Breast epithelium (tissue), 3 donors: ENCODE measurements at regions not wholly inside any gene's neighbourhood (a gene's known extent, or its start where the extent isn't known, plus 50 kb on each side); places are given as distances from the start of the nearest gene placed in this dataset.

Experiments
- CTCF ChIP-seq, 3 donors: fragments of 450-650 bp; IDR thresholded peaks; one replicate each; pipeline ENCODE4 v1.5.1; 2016 to 2017; ENCODE audit warnings: antibody characterized with exemption in 3 of 3, mild to moderate bottlenecking in 3 of 3, moderate library complexity in 3 of 3
- POLR2A ChIP-seq: fragments of 450-650 bp; IDR thresholded peaks from one replicate; pipeline ENCODE4 v1.6.1; 2016; ENCODE audit warnings: antibody characterized with exemption, mild to moderate bottlenecking, moderate library complexity
- POLR2AphosphoS5 ChIP-seq, 3 donors: sonication (generic); formaldehyde crosslinking; IDR thresholded peaks; one replicate each; pipeline ENCODE4 v1.6.1; 2017; ENCODE audit warnings: antibody characterized with exemption in 3 of 3

DNA sequence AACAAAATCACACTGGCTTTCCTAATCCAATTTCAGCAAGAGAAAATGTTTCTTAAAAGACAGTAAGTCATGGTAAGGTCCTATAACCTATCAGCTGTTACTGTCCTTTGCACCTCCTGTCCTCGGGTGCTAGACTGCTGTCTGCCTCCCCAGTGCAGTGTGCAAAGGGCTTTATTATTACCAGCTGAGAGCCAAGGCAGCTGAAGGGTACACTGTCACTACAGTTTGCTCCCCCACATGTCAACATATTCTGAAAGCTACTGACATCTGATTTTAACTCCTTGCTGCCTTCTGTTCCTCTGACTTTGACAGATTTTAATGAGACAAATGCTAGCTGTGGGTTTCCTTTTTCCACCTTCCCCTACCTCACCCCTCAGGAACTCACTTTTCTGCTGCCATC is 389.4 kb upstream of the SLC24A2 start:
- TF ChIP-seq POLR2A: no peak
- TF ChIP-seq POLR2AphosphoS5 (IDR thresholded peaks at IDR 0.05): no peak
- TF ChIP-seq CTCF (IDR thresholded peaks at IDR 0.05): no peak
